Panc1 (cell line): ENCODE measurements at regions not wholly inside any gene's neighbourhood (a gene's known extent, or its start where the extent isn't known, plus 50 kb on each side); places are given as distances from the start of the nearest gene placed in this dataset.

ENCODE experiments used
- POLR2AphosphoS5 ChIP-seq: IDR thresholded peaks from 2 replicates; pipeline ENCODE4 v1.6.1; 2012; ENCODE audit warnings: mild to moderate bottlenecking, low read depth, low read length, moderate library complexity
- SIN3A ChIP-seq: IDR thresholded peaks from 2 replicates; pipeline ENCODE4 v1.6.1; 2012; ENCODE audit warnings: low read depth, mild to moderate bottlenecking, low read length, moderate library complexity, borderline replicate concordance; ENCODE audit not compliant: insufficient read depth
- TCF7L2 ChIP-seq: IDR thresholded peaks from 2 replicates; pipeline ENCODE4 v1.6.1; 2011; ENCODE audit warnings: mild to moderate bottlenecking, low read depth, low read length, inconsistent platforms
- TF ChIP-seq, protein P1 (sequence below): fragments of 450-650 bp; IDR thresholded peaks from 2 replicates; pipeline ENCODE4 v1.5.1; 2017; ENCODE audit warnings: mild to moderate bottlenecking
- TF ChIP-seq, protein P2 (sequence below), 2 experiments: IDR thresholded peaks; 2 replicates each; pipeline ENCODE4 v1.6.1; 2011 to 2012; ENCODE audit warnings: low read depth in 2 of 2, control low read depth in 1 of 2, low read length in 1 of 2, mild to moderate bottlenecking in 1 of 2, moderate library complexity in 1 of 2; ENCODE audit not compliant: insufficient read depth in 1 of 2

GRCh38 chr2:5083402-5083801 lies 608.8 kb upstream of the SOX11 start:
- TF ChIP-seq, protein P1, sequence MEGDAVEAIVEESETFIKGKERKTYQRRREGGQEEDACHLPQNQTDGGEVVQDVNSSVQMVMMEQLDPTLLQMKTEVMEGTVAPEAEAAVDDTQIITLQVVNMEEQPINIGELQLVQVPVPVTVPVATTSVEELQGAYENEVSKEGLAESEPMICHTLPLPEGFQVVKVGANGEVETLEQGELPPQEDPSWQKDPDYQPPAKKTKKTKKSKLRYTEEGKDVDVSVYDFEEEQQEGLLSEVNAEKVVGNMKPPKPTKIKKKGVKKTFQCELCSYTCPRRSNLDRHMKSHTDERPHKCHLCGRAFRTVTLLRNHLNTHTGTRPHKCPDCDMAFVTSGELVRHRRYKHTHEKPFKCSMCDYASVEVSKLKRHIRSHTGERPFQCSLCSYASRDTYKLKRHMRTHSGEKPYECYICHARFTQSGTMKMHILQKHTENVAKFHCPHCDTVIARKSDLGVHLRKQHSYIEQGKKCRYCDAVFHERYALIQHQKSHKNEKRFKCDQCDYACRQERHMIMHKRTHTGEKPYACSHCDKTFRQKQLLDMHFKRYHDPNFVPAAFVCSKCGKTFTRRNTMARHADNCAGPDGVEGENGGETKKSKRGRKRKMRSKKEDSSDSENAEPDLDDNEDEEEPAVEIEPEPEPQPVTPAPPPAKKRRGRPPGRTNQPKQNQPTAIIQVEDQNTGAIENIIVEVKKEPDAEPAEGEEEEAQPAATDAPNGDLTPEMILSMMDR, result no peak
- TF ChIP-seq, protein P2, sequence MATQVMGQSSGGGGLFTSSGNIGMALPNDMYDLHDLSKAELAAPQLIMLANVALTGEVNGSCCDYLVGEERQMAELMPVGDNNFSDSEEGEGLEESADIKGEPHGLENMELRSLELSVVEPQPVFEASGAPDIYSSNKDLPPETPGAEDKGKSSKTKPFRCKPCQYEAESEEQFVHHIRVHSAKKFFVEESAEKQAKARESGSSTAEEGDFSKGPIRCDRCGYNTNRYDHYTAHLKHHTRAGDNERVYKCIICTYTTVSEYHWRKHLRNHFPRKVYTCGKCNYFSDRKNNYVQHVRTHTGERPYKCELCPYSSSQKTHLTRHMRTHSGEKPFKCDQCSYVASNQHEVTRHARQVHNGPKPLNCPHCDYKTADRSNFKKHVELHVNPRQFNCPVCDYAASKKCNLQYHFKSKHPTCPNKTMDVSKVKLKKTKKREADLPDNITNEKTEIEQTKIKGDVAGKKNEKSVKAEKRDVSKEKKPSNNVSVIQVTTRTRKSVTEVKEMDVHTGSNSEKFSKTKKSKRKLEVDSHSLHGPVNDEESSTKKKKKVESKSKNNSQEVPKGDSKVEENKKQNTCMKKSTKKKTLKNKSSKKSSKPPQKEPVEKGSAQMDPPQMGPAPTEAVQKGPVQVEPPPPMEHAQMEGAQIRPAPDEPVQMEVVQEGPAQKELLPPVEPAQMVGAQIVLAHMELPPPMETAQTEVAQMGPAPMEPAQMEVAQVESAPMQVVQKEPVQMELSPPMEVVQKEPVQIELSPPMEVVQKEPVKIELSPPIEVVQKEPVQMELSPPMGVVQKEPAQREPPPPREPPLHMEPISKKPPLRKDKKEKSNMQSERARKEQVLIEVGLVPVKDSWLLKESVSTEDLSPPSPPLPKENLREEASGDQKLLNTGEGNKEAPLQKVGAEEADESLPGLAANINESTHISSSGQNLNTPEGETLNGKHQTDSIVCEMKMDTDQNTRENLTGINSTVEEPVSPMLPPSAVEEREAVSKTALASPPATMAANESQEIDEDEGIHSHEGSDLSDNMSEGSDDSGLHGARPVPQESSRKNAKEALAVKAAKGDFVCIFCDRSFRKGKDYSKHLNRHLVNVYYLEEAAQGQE (IDR thresholded peaks at IDR 0.05; ENCODE audit: insufficient read depth in 1 of 2, low read depth in 2 of 2, low read length in 1 of 2), result no peak
- TF ChIP-seq SIN3A (no peak), TCF7L2 (no peak), POLR2AphosphoS5 (no peak)
